Activated CD8-positive, alpha-beta memory T cell treated with anti-CD3 and anti-CD28 coated beads, Interleukin-2, amount 10 ng/mL, durations not matched to agents 7 days and 5 days (primary cell): ENCODE measurements at regions not wholly inside any gene's neighbourhood (a gene's known extent, or its start where the extent isn't known, plus 50 kb on each side); places are given as distances from the start of the nearest gene placed in this dataset.
"Not testable (repeated sequence)": the region's sequence is repeated elsewhere in the genome, so short reads cannot be mapped to it uniquely, and the experiment has no call there.

Experiments
- ATAC-seq: fragments of 150-1000 bp; cut with Tn5 transposase; one replicate; pipeline ENCODE4 v1.10.0; 2021; ENCODE audit warnings: moderate library complexity
- CTCF ChIA-PET: fragments of 350-600 bp; sonication (Branson Sonifier 250); formaldehyde crosslinking; loops from one replicate; lab custom pipeline; 2021; ENCODE audit warnings: antibody characterized with exemption; lab: Charles Lee
- DNase-seq: peaks from one replicate; pipeline ENCODE4 v3.0.0-alpha.2; 2020
- H3K27ac Mint-ChIP-seq: one replicate; pipeline ENCODE4 v1.8.0; 2021; ENCODE audit warnings: mild to moderate bottlenecking, mixed read lengths
- H3K27me3 Mint-ChIP-seq: one replicate; pipeline ENCODE4 v1.8.0; 2021; ENCODE audit warnings: mixed read lengths
- H3K36me3 Mint-ChIP-seq: one replicate; pipeline ENCODE4 v1.8.0; 2021; ENCODE audit warnings: mild to moderate bottlenecking, mixed read lengths
- H3K4me1 Mint-ChIP-seq: one replicate; pipeline ENCODE4 v1.8.0; 2021; ENCODE audit warnings: mixed read lengths
- H3K4me3 Mint-ChIP-seq: one replicate; pipeline ENCODE4 v1.8.0; 2021; ENCODE audit warnings: mild to moderate bottlenecking, moderate library complexity, mixed read lengths
- H3K9me3 Mint-ChIP-seq: one replicate; pipeline ENCODE4 v1.8.0; 2022; ENCODE audit warnings: low read depth, mixed read lengths

DNA sequence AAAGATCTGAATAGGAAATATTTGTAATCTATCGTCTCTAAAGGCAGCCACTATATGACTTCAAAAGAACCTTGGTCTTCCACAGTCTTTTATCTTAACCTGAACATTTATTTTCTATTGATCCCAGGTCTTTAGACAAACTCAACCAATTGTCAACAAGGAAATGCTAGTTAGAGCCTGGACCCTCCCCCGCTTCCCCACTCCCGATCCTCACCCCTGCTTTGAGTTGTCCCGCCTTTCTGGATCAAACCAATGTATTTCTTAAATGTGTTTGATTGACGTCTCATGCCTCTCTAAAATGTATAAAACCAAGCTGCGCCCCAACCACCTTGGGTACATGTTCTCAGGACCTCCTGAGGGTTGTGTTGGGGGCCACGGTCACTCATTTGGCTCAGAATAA lies 506.6 kb downstream of the RPIA start:
- H3K36me3 Mint-ChIP-seq, DNase-seq, H3K4me1 Mint-ChIP-seq, H3K4me3 Mint-ChIP-seq, CTCF ChIA-PET, H3K27me3 Mint-ChIP-seq, ATAC-seq, H3K9me3 Mint-ChIP-seq, H3K27ac Mint-ChIP-seq: not testable (repeated sequence)

DNA sequence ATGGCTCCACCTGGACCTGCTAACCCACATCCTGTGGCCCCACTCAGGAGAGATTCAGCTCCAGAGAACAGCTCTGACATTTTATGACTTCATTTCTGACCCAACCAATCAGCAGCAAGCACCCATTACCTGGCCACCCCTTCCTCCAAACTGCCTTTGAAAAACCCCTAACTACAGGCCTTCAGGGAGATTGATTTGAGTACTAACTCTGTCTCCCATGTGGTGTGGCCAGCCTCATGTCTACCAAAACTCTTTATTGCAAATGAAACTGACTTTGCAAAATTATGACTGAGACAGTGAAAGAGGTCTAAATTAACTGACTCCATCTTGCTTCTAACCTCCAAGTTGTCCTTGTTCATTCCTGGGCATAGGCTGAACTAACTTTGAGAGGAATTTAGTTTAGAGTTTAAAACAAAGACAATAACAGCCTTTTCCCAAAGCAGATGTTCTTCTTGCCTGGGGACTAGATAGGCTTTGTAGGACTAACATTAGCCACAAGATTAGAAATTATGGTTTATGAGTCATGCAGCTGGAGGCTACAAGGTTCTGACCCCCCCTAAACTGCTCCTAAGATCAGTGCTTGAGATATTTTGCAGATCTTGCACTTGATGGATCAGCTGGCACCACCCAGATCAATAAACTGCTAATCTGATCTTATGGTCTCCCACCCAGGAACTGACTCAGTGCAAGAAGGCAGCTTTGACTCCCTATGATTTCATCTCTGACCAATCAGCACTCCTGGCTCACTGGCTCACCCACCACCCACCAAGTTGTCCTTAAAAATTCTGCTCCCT lies 508.2 kb downstream of the RPIA start:
- H3K36me3 Mint-ChIP-seq, H3K9me3 Mint-ChIP-seq, DNase-seq, ATAC-seq, H3K27ac Mint-ChIP-seq, H3K27me3 Mint-ChIP-seq, CTCF ChIA-PET, H3K4me3 Mint-ChIP-seq, H3K4me1 Mint-ChIP-seq: not testable (repeated sequence)

DNA sequence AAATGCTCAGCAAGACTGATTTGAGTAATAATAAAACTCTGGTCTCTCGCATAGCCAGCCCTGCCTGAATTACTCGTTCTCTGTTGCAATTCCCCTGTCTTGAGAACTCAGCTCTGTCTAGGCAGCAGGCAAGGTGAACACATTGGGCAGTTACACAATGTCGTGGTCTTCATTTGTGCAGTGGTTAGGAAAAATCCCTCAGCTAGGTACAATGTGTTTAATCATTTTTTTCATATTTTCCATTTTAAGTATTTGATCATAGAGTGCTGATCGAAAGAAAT lies 508.7 kb downstream of the RPIA start:
- ATAC-seq, H3K27me3 Mint-ChIP-seq, DNase-seq, CTCF ChIA-PET, H3K36me3 Mint-ChIP-seq, H3K4me1 Mint-ChIP-seq, H3K27ac Mint-ChIP-seq, H3K4me3 Mint-ChIP-seq, H3K9me3 Mint-ChIP-seq: not testable (repeated sequence)

DNA sequence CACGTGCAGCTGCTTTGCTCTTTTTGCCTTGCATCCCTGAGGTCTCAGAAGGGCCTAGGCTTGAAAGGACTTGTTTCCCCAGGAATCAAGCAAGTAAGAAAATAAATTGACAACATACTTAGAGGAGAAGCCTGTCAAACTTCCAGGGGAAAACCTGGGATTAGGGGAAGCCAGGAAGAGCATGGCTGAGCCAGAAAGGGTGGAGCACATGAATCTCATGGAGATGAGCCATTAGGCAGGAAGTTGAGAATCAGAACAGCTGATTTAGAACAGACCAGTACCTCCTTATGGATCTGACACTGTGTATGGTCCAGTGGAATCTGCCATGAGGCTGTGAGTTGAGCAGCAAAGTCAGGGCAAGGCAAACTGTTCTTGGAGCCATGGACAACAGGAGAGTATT lies 511.0 kb downstream of the RPIA start:
- H3K27me3 Mint-ChIP-seq, H3K36me3 Mint-ChIP-seq, DNase-seq, ATAC-seq, CTCF ChIA-PET, H3K27ac Mint-ChIP-seq, H3K9me3 Mint-ChIP-seq, H3K4me1 Mint-ChIP-seq, H3K4me3 Mint-ChIP-seq: not testable (repeated sequence)

DNA sequence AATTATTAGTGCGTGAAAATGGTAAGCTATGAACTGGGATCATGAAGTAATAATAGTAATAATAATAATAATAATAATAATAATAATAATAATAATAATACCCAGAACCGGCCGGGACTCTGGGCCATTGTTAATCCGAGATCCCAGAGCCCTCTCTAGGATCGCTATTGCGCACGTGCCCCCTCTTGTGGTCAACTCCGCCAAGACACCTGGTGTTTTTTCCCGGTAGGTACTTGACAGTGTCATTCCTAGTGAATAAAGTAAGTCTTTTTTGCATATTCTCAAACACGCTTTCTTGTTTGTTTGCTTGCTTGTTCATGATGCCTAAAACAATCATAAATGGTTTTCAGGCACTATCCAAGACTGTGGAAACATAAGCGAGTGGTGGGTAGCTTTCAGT lies 513.7 kb downstream of the RPIA start:
- H3K4me1 Mint-ChIP-seq, DNase-seq, H3K36me3 Mint-ChIP-seq, ATAC-seq, H3K9me3 Mint-ChIP-seq, H3K27me3 Mint-ChIP-seq, H3K27ac Mint-ChIP-seq, H3K4me3 Mint-ChIP-seq: not testable (repeated sequence)
- CTCF ChIA-PET = interaction anchor here (0.7 kb wide), 1 partner anchor 25 kb away, joined by 3 read pairs; no protein-coding TSS in a partner anchor

DNA sequence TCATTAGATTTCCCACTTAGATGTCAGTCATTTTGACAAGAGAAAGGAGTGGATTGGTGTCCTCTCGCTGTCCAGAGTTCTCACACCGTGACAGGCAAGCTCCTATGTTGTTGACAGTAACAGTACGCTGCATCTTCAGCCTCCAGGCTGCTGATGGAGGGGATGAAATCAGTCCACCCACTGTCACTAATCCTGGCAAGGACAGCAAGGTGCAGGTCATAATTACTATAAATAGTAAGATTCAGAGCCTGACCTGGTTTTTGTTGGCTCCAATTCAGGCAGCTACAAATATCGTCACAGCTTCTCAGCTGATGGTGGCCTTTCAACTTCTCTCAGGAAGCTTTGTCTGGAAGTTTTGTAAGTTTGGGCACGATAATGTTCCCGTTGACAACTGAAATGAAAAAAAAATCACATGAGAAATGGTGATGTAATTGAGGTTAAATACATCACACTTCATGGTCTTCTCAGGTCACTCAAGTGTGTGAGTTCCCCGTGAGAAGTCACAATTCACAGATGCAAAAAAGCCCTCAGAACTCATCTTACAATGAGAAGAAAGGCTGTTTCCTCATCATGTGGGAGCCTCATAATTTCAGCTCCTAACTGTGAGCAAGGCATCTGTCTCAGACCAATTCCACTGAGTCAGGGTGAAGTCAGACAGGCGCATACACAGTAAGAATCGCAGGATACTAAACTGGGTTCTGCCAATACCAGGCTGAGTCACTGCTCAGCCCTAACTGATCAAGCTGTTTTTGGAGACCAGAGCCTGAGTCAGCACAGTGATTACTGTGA lies 516.9 kb downstream of the RPIA start:
- H3K27ac Mint-ChIP-seq, DNase-seq, H3K4me3 Mint-ChIP-seq, H3K4me1 Mint-ChIP-seq, ATAC-seq, CTCF ChIA-PET, H3K9me3 Mint-ChIP-seq, H3K36me3 Mint-ChIP-seq, H3K27me3 Mint-ChIP-seq: not testable (repeated sequence)

DNA sequence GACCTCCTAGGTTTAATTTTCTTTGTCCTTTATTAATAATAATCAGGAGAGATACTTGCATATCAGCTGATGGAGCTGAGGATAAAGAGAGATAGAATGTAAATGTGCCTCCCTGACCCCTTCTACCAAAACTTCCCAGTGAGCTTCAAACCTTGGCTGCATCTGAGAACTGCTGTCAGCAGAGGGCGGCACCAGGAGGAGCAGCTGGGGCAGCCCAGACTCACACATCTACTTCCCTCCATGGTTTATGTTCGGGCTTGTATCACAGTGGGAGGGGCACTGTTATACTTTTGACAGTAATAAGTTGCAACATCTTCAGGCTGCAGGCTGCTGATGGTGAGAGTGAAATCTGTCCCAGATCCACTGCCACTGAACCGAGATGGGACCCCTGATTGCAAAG lies 521.7 kb downstream of the RPIA start:
- ATAC-seq, H3K36me3 Mint-ChIP-seq, CTCF ChIA-PET, H3K27ac Mint-ChIP-seq, H3K9me3 Mint-ChIP-seq, H3K27me3 Mint-ChIP-seq, H3K4me1 Mint-ChIP-seq, H3K4me3 Mint-ChIP-seq, DNase-seq: not testable (repeated sequence)

DNA sequence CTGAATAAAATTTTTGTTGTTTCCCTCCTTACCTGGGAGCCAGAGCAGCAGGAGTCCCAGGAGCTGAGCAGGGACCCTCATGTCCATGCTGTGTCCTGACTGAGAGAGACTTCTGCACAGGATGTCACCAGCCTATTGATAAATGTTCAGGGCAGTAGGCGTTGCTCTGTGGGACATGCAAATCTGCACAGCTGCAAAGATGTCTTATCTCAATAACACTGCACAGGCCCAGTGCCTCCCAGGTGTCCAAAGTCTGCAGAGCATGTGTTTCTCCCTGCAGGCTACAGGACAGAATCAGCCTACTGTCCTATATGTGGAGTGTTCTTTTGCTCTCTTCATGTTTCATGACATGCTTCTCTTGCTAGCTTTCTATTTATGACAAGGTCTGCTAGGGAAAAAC lies 522.3 kb downstream of the RPIA start:
- CTCF ChIA-PET = not testable (repeated sequence)

DNA sequence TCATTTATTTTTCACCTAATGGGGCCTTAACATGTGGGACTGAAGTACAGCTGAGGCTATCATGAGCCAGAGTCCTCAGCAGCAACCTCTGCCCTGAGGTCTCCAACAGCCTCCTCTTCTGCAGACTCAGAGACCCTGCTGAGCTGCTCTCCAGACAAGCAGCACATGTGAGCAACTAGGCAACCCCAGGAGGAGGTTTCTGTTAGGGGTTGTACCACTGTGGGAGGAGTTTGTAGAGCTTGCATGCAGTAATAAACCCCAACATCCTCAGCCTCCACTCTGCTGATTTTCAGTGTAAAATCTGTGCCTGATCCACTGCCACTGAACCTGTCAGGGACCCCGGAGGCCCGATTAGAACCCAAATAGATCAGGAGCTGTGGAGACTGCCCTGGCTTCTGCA lies 530.0 kb downstream of the RPIA start:
- H3K4me3 Mint-ChIP-seq, H3K9me3 Mint-ChIP-seq, H3K4me1 Mint-ChIP-seq, H3K27me3 Mint-ChIP-seq, H3K36me3 Mint-ChIP-seq, H3K27ac Mint-ChIP-seq, ATAC-seq, DNase-seq, CTCF ChIA-PET: not testable (repeated sequence)

More for the DNA sequence above, 522.3 kb downstream of the RPIA start:
- not testable (repeated sequence) for H3K36me3 Mint-ChIP-seq, ATAC-seq, DNase-seq, H3K4me1 Mint-ChIP-seq, H3K27me3 Mint-ChIP-seq, H3K9me3 Mint-ChIP-seq, H3K4me3 Mint-ChIP-seq, H3K27ac Mint-ChIP-seq

DNA sequence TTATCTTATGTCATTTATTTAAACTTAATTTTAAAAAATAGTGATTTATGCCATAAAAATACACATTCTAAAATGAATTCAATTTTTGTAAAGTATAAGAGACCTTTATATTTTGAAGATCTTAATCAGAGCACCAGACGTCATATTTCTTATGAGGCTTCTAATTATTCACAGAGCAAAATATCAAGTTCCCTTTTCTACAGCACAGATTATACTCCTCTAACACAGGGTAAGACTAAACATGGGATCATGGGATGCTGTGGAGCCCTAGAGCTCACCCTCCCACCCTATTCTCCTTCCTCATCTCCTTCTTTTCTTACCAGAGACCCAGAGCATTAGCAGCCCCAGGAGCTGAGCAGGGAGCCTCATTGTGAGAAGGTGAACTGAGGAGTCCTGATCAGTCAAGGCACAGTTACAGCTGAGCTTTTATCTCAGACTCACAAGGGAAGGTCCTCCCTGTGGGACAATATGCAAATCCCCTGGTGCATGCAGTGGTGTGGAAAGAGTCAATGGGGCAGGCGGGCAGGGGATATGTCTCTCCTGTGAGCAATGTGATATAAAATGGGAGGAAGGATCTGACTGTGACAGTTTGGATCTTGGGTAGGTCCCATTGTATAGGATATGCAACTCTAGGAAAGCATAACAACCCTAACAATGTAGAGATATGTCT lies 530.7 kb downstream of the RPIA start:
- H3K36me3 Mint-ChIP-seq, H3K9me3 Mint-ChIP-seq, CTCF ChIA-PET, H3K27me3 Mint-ChIP-seq, H3K4me1 Mint-ChIP-seq, H3K4me3 Mint-ChIP-seq, ATAC-seq, H3K27ac Mint-ChIP-seq, DNase-seq: not testable (repeated sequence)

DNA sequence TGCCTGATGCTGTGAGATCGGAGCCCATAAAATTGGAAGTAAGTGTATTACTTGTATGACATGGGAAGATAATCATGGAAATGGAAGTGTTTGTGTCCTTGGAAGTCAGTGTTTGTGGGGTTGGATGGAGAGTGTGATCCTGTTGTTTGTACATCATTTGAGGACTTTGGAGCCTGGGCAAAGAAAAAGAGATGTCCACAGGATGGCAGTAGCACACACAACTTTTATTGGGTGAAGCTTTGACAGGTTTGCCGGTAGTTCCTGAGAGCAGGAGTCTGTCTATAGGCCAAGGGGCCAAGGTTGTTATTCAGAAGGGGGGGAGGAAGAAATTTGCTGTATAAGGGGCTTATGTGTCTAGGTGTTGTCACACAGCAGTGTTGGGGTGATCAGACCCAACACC lies 533.3 kb downstream of the RPIA start:
- H3K4me1 Mint-ChIP-seq, H3K36me3 Mint-ChIP-seq, DNase-seq, CTCF ChIA-PET, ATAC-seq, H3K27me3 Mint-ChIP-seq, H3K27ac Mint-ChIP-seq, H3K4me3 Mint-ChIP-seq, H3K9me3 Mint-ChIP-seq: not testable (repeated sequence)

DNA sequence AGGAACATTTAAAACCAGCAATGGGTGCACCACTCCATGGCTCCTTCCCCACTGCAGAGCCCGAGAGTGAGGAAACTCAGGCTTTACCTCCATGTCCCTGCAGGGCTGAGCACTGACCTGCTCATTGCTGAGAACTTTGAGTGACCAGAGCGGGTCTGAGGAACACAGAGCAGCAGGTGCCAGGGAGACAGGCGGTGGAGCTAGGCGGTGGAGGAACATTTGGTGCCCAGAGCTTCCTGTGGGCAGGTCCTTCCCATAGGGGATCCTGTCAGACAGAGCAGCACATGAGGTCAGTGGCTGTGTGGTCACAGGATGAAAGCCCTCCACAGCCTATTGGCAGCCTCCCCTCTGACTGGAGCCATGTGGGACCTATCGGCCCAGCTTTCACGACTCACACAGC lies 538.5 kb downstream of the RPIA start:
- H3K27me3 Mint-ChIP-seq, DNase-seq, H3K36me3 Mint-ChIP-seq, H3K27ac Mint-ChIP-seq, H3K4me1 Mint-ChIP-seq, H3K9me3 Mint-ChIP-seq, ATAC-seq, H3K4me3 Mint-ChIP-seq: not testable (repeated sequence)
- CTCF ChIA-PET = interaction anchor here (0.6 kb wide), 1 partner anchor 25 kb away, joined by 3 read pairs; no protein-coding TSS in a partner anchor

DNA sequence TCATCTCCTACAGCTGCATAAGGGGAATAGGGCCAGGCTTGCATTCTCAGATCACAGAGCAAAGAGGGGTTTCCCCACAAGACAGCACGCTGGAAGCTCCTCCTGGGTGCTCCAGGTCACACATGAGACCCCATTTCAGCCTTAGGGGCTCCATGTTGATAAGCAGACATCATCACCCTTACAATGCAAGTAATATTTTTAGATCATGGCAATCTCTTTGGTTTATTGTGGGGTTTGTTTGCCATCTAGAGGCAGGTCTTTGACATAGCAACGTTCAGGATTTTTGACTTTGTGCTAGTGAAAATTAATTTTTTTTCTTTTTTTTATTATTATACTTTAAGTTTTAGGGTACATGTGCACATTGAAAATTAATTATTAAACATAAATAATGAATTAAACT lies 539.8 kb downstream of the RPIA start:
- DNase-seq, H3K9me3 Mint-ChIP-seq, H3K36me3 Mint-ChIP-seq, ATAC-seq, H3K27ac Mint-ChIP-seq, H3K27me3 Mint-ChIP-seq, H3K4me1 Mint-ChIP-seq, H3K4me3 Mint-ChIP-seq, CTCF ChIA-PET: not testable (repeated sequence)

DNA sequence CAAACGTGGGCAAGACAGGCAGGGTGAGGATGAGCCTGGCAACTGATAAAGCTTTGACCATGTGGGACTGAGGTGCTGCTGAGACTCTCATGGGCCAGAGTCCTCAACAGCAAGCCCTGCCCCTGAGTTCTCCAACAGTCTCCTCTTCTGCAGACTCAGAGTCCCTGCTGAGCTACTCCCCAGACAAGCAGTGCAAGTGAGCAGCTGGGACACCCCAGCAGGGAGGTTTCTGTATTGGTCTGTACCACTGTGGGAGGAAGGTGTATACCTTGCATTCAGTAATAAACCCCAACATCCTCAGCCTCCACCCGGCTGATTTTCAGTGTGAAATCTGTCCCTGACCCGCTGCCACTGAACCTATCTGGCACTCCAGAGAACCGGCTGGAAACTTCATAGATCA lies 542.5 kb downstream of the RPIA start:
- DNase-seq, H3K9me3 Mint-ChIP-seq, H3K36me3 Mint-ChIP-seq, ATAC-seq, H3K27ac Mint-ChIP-seq, H3K4me3 Mint-ChIP-seq, CTCF ChIA-PET, H3K27me3 Mint-ChIP-seq, H3K4me1 Mint-ChIP-seq: not testable (repeated sequence)
